ENCODE measurements at regions not wholly inside any gene's neighbourhood (a gene's known extent, or its start where the extent isn't known, plus 50 kb on each side); places are given as distances from the start of the nearest gene placed in this dataset.

- CTCF ChIA-PET, result no interaction called here
- POLR2A ChIA-PET, result no interaction called here
- Mint-ChIP-seq H3K4me1 (ENCODE audit: low read depth) (no peaks in the 10 kb centered on the region), H3K27ac (no peak overlapping the region), H3K27me3 (ENCODE audit: low read depth) (peaks cover 8% of the 10 kb centered on the region), H3K9me3 (ENCODE audit: insufficient read depth) (no peaks in the 10 kb centered on the region), H3K4me3 (no peak overlapping the region), H3K36me3 (ENCODE audit: low read depth) (no peaks in the 10 kb centered on the region)
- DNase-seq, result no peak
- ATAC-seq, result no peak
These were observed 54.3 kb downstream of the TMEM215 start for GRCh38 chr9:32837551-32838058.

DNA sequence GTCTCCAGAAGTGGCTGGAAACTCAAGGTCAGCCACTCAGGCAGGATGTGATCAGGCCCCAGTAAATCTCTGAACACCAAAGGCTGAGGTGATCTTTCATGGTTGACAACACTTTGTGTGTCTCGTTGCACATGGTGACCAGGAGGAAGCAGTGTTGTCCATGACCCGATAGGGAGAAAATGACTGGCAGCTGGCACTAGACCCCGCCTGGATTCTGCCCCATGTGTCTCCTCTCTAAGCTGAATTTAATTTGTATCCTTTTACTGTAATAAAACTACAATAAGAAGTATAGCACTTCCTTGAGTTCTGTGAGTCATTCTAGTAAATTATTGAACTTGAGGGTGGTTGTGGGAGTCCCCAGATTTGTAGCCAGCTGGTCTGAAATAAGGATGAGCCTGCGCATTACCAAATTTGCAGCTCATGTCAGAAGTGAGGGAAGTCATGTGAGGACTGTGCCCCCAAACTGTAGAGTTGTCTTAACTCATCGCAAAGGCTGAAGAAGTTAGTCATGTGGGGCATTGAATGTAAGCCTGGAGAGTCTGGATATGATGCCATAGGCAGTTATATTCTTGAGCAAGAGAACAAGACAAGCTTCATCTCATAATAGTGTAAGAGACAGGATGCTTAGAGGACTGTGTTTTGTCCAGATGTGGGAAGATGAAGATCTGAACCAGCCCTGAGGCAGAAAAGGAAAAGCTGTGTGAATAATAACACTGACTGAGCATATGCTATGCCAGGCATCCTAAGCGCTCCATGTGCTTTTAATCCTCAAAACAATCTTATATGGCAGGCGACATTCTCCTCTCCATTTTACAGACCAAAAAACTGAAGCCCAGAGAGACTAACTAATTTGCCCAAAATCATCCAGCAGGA, 55.9 kb downstream of the TMEM215 start:
- POLR2A ChIA-PET, result no interaction called here
- CTCF ChIA-PET, result no interaction called here
- no peaks in the 10 kb centered on the region for H3K4me1 Mint-ChIP-seq (ENCODE audit: low read depth)

DNA sequence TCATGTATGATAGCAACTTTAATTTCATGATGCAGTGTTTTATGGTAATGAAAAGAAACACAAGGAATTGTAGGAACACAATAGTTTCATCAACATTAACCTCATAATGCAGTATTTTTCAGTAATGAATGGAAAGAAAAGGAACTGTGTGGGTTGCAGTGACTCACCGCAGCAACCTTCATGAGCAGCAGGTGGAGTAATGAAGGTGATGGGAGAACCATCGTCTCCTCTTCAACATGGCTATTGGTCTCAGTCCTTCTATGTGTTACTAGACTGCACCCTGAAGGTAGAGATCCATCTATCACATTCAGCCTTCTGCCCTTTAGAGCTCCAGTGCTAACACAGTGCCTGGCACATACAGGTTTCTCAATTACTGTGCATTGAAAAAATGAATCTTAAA, 58.0 kb downstream of the TMEM215 start:
- no peaks in the 10 kb centered on the region for H3K9me3 Mint-ChIP-seq (ENCODE audit: insufficient read depth)
- ATAC-seq (no peak), DNase-seq (no peak)
- H3K36me3 Mint-ChIP-seq (ENCODE audit: low read depth), result no peaks in the 10 kb centered on the region
- no peak overlapping the region for H3K27ac Mint-ChIP-seq
- peaks cover 4% of the 10 kb centered on the region for H3K27me3 Mint-ChIP-seq (ENCODE audit: low read depth)
- ChIA-PET CTCF (no interaction called here), POLR2A (no interaction called here)
- no peak overlapping the region for H3K4me3 Mint-ChIP-seq
- no peaks in the 10 kb centered on the region for H3K4me1 Mint-ChIP-seq (ENCODE audit: low read depth)

More for the DNA sequence above, 55.9 kb downstream of the TMEM215 start:
- no peaks in the 10 kb centered on the region for H3K9me3 Mint-ChIP-seq (ENCODE audit: insufficient read depth)
- DNase-seq (no peak), ATAC-seq (no peak)
- H3K27ac Mint-ChIP-seq, result no peak overlapping the region
- peaks cover 4% of the 10 kb centered on the region for H3K27me3 Mint-ChIP-seq (ENCODE audit: low read depth)
- H3K36me3 Mint-ChIP-seq (ENCODE audit: low read depth), result no peaks in the 10 kb centered on the region
- H3K4me3 Mint-ChIP-seq, result no peak overlapping the region

DNA sequence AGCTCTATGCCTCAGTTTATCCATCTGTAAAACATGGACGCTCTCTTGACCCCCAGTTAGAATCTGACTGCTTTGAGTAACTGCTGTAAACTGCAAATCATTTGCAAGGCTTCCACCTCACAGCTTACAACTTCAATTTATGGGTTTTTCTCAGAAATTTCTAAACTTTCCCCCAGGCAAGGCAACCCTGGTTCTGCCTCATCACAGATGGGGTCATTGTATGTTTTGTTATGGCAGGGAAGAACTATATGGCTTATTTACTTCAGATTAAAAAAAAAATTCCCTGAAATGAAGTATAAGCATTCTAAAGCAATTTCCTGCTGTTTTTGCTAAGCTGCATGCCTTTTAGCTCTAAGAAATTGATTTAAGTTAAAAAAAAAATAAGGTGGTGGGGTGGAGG, 60.0 kb downstream of the TMEM215 start:
- ChIA-PET CTCF (no interaction called here), POLR2A (no interaction called here)
- ATAC-seq (no peak), DNase-seq (no peak)
- no peaks in the 10 kb centered on the region for H3K4me1 Mint-ChIP-seq (ENCODE audit: low read depth)
- H3K4me3 Mint-ChIP-seq, result no peak overlapping the region
- no peak overlapping the region for H3K27ac Mint-ChIP-seq
- no peaks in the 10 kb centered on the region for H3K36me3 Mint-ChIP-seq (ENCODE audit: low read depth)
- no peaks in the 10 kb centered on the region for H3K9me3 Mint-ChIP-seq (ENCODE audit: insufficient read depth)
- H3K27me3 Mint-ChIP-seq (ENCODE audit: low read depth), result peaks cover 5% of the 10 kb centered on the region

DNA sequence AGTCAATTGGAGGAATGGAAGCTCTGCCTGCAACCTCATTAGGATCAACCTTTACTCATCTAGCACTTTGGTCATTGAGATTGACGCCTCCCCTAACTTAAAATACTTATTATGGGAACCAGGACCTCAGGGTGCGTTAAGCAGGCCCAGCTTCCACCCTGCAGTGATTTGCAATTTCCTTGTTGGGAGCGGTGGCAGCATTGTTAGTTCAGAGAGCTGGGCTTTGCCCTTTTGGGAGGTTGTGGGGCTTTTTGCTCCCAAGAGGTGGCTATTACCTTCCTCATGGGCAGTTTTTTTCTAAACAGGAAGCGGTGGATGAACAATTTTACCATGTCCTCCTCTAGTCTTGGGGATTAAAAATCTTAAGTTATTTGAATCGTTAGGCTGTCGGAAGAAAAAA, 60.9 kb downstream of the TMEM215 start:
- Mint-ChIP-seq H3K9me3 (ENCODE audit: insufficient read depth) (no peaks in the 10 kb centered on the region), H3K36me3 (ENCODE audit: low read depth) (no peaks in the 10 kb centered on the region)
- ATAC-seq, result no peak

GRCh38 chr9:32854271-32854670, 70.9 kb downstream of the TMEM215 start:
- Mint-ChIP-seq H3K27me3 (ENCODE audit: low read depth) (peaks cover 5% of the 10 kb centered on the region), H3K4me1 (ENCODE audit: low read depth) (no peaks in the 10 kb centered on the region), H3K9me3 (ENCODE audit: insufficient read depth) (no peaks in the 10 kb centered on the region), H3K27ac (no peak overlapping the region), H3K36me3 (ENCODE audit: low read depth) (no peaks in the 10 kb centered on the region), H3K4me3 (no peak overlapping the region)
- no peak for DNase-seq
- CTCF ChIA-PET, result no interaction called here
- POLR2A ChIA-PET, result no interaction called here
- no peak for ATAC-seq

More for the DNA sequence above, 60.9 kb downstream of the TMEM215 start:
- Mint-ChIP-seq H3K27ac (no peak overlapping the region), H3K27me3 (ENCODE audit: low read depth) (peaks cover 5% of the 10 kb centered on the region), H3K4me3 (no peak overlapping the region), H3K4me1 (ENCODE audit: low read depth) (no peaks in the 10 kb centered on the region)
- ChIA-PET CTCF (no interaction called here), POLR2A (no interaction called here)
- no peak for DNase-seq

- CTCF ChIA-PET, result no interaction called here
- H3K4me1 Mint-ChIP-seq (ENCODE audit: low read depth), result no peaks in the 10 kb centered on the region
- peaks cover 5% of the 10 kb centered on the region for H3K27me3 Mint-ChIP-seq (ENCODE audit: low read depth)
These were observed 72.4 kb downstream of the TMEM215 start for GRCh38 chr9:32855752-32856151.

GRCh38 chr9:32863291-32863690, 80.0 kb downstream of the TMEM215 start:
- CTCF ChIA-PET, result no interaction called here
- Mint-ChIP-seq H3K9me3 (ENCODE audit: insufficient read depth) (no peaks in the 10 kb centered on the region), H3K4me3 (no peak overlapping the region), H3K4me1 (ENCODE audit: low read depth) (no peaks in the 10 kb centered on the region), H3K27ac (no peak overlapping the region), H3K27me3 (ENCODE audit: low read depth) (peaks cover 3% of the 10 kb centered on the region), H3K36me3 (ENCODE audit: low read depth) (no peaks in the 10 kb centered on the region)
- POLR2A ChIA-PET, result no interaction called here
- DNase-seq, result no peak
- no peak for ATAC-seq

More at GRCh38 chr9:32855752-32856151, 72.4 kb downstream of the TMEM215 start:
- no peak for ATAC-seq
- DNase-seq, result no peak
- Mint-ChIP-seq H3K36me3 (ENCODE audit: low read depth) (no peaks in the 10 kb centered on the region), H3K27ac (no peak overlapping the region), H3K4me3 (no peak overlapping the region), H3K9me3 (ENCODE audit: insufficient read depth) (no peaks in the 10 kb centered on the region)
- POLR2A ChIA-PET, result no interaction called here

GRCh38 chr9:32864971-32865370, 81.6 kb downstream of the TMEM215 start:
- H3K9me3 Mint-ChIP-seq (ENCODE audit: insufficient read depth), result no peaks in the 10 kb centered on the region
- CTCF ChIA-PET, result no interaction called here
- DNase-seq (no peak), ATAC-seq (no peak)
- peaks cover 9% of the 10 kb centered on the region for H3K27me3 Mint-ChIP-seq (ENCODE audit: low read depth)
- no peak overlapping the region for H3K27ac Mint-ChIP-seq
- H3K4me3 Mint-ChIP-seq, result no peak overlapping the region
- H3K4me1 Mint-ChIP-seq (ENCODE audit: low read depth), result no peaks in the 10 kb centered on the region
- no peaks in the 10 kb centered on the region for H3K36me3 Mint-ChIP-seq (ENCODE audit: low read depth)
- POLR2A ChIA-PET, result interaction anchor here (0.6 kb wide), 1 partner anchor 657 kb away, joined by 5 read pairs; no protein-coding TSS in a partner anchor

- H3K36me3 Mint-ChIP-seq (ENCODE audit: low read depth), result no peaks in the 10 kb centered on the region
- ChIA-PET CTCF (interaction anchor here (0.8 kb wide), 1 partner anchor 10 kb away, joined by 3 read pairs; no protein-coding TSS in a partner anchor), POLR2A (no interaction called here)
- no peak overlapping the region for H3K27ac Mint-ChIP-seq
- H3K4me3 Mint-ChIP-seq, result no peak overlapping the region
- ATAC-seq (no peak), DNase-seq (no peak)
- peaks cover 9% of the 10 kb centered on the region for H3K27me3 Mint-ChIP-seq (ENCODE audit: low read depth)
- no peaks in the 10 kb centered on the region for H3K4me1 Mint-ChIP-seq (ENCODE audit: low read depth)
- no peaks in the 10 kb centered on the region for H3K9me3 Mint-ChIP-seq (ENCODE audit: insufficient read depth)
These were observed 82.9 kb downstream of the TMEM215 start for GRCh38 chr9:32866273-32866672.

DNA sequence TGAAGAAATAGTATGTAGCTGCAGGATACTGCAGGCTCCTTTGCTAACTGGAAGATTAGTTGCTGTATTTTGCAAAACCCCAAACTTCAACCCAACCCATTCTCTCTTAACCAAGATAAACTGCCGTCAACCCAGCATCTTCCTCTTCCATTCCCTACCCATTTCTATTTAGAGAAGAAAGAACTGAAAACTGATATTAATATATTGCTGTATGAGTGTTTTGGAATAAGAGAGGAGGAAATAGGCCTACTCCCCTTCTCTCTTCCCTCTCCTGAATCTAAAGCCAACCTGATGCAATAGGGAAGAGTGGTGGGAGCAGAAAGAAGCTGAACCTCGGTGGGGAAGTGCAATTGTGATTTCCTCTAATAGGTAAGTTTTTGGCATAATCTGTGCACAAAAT, 83.7 kb downstream of the TMEM215 start:
- ChIA-PET POLR2A (no interaction called here), CTCF (no interaction called here)
- no peaks in the 10 kb centered on the region for H3K4me1 Mint-ChIP-seq (ENCODE audit: low read depth)
- H3K27me3 Mint-ChIP-seq (ENCODE audit: low read depth), result peaks cover 6% of the 10 kb centered on the region
- no peaks in the 10 kb centered on the region for H3K9me3 Mint-ChIP-seq (ENCODE audit: insufficient read depth)
- no peak overlapping the region for H3K4me3 Mint-ChIP-seq
- no peak for DNase-seq
- H3K27ac Mint-ChIP-seq, result no peak overlapping the region
- H3K36me3 Mint-ChIP-seq (ENCODE audit: low read depth), result no peaks in the 10 kb centered on the region
- ATAC-seq, result no peak

- ChIA-PET CTCF (no interaction called here), POLR2A (no interaction called here)
- Mint-ChIP-seq H3K4me3 (no peak overlapping the region), H3K36me3 (ENCODE audit: low read depth) (no peaks in the 10 kb centered on the region), H3K27ac (no peak overlapping the region), H3K27me3 (ENCODE audit: low read depth) (peaks cover 6% of the 10 kb centered on the region), H3K9me3 (ENCODE audit: insufficient read depth) (no peaks in the 10 kb centered on the region), H3K4me1 (ENCODE audit: low read depth) (no peaks in the 10 kb centered on the region)
- ATAC-seq, result no peak
- no peak for DNase-seq
These were observed 84.4 kb downstream of the TMEM215 start for GRCh38 chr9:32867601-32868204.
